ENCODE measurements at regions not wholly inside any gene's neighbourhood (a gene's known extent, or its start where the extent isn't known, plus 50 kb on each side); places are given as distances from the start of the nearest gene placed in this dataset.
A peak's percentile ranks its signal among the peaks of the same experiment; 100 is the strongest.

- DNase-seq: no peak
Observed at GRCh38 chr5:20105915-20106314, 117.9 kb upstream of the CDH18 start.

- DNase-seq: no peak
Observed at GRCh38 chr5:20102293-20102692, 114.3 kb upstream of the CDH18 start.

DNA sequence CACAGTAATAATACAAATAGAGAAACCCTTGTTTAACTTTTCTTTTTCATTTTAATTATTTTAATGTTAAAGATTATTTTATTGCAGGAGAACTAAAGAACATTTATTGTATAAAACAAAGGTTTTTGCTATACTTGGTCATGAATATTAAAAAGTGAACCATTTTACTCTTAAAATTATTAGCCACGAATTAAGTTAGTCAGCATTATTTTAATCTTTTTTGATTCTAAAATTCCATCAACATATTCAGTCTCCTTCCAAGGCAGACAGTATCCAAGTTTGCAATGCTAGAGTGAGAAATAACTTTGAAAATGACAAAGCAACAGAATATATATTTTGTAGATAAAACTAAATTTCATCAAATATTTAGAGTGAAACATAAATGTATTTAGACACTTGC is 110.7 kb upstream of the CDH18 start:
- no peak for DNase-seq

- no peak for DNase-seq
Observed at GRCh38 chr5:20088361-20088760, 100.4 kb upstream of the CDH18 start.

DNA sequence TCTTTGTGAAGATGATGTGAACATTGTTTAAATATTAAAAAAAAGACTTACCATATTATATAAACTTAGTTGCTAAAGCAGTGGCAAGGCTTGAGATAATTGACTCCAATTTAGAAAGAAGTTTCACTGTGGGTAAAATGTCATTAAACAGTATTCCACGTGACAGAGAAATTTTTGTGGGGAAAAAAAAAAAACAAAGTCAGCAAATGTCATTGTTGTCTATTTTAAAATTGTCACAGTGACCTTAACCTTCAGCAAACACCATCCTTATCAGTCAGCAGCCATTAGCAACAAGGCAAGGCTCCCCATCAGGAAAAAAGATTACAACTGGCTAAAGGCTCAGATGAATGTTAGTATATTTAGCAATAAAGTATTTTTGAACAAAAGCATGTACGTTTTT is 99.3 kb upstream of the CDH18 start:
- no peak for DNase-seq

- no peak for DNase-seq
Observed at GRCh38 chr5:20077186-20077585, 89.2 kb upstream of the CDH18 start.

DNA sequence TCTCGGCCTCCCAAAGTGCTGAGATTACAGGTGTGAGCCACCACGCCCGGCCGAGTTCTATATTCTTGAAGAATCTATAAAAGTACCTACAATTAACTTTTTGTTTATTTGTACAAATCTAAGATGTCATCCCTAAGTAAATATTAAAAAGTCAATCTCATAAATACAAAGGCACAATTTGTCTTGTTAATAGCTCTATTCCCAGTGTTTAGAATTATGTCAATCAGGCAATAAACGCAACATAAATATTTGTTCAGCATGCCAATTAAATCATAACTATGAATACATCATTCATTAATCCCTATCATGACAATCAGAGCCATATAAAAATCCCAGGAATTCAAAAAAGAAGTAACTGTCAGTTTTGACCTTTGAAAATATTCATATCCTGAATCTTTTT is 68.9 kb upstream of the CDH18 start:
- no peak for DNase-seq

DNA sequence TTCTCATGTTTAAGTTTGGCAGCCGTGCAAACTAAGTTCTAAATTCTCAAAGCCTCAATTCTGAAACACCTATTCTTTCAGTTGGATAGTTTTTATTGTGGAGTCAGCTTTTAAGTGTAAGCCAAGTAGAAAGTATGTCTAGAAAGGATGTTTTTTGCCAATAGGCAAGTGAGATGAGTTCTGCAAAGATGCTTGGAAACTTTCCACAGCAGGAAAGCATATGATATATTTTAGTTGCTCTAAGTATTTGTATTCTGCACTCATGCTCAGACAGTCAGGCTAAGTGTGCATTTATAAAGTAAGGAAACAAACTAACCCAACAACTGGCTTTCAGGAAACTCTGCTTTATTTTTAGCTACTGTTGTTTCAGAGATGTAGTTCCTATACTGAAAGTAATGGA is 67.3 kb upstream of the CDH18 start:
- no peak for DNase-seq

- no peak for DNase-seq
Observed at GRCh38 chr5:20050262-20050661, 62.3 kb upstream of the CDH18 start.

DNA sequence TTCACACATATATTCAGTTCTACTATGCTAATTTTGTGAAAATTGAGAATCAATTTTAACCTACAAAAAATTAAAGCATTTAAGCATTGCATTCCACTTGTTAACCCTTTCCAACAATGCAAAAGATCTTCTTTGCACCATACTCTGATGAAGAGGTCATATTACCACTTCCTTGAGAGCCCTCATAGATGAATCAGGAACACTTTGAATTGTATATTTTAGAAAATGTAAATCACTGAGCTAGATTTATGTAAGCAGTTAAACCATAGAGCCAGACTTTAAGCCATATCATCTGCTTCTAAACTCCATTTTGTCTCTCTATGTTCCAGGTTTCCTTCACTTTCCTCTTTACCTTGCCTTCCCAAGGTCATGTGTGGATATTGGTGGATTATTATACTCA is 56.5 kb upstream of the CDH18 start:
- DNase-seq: no peak

DNA sequence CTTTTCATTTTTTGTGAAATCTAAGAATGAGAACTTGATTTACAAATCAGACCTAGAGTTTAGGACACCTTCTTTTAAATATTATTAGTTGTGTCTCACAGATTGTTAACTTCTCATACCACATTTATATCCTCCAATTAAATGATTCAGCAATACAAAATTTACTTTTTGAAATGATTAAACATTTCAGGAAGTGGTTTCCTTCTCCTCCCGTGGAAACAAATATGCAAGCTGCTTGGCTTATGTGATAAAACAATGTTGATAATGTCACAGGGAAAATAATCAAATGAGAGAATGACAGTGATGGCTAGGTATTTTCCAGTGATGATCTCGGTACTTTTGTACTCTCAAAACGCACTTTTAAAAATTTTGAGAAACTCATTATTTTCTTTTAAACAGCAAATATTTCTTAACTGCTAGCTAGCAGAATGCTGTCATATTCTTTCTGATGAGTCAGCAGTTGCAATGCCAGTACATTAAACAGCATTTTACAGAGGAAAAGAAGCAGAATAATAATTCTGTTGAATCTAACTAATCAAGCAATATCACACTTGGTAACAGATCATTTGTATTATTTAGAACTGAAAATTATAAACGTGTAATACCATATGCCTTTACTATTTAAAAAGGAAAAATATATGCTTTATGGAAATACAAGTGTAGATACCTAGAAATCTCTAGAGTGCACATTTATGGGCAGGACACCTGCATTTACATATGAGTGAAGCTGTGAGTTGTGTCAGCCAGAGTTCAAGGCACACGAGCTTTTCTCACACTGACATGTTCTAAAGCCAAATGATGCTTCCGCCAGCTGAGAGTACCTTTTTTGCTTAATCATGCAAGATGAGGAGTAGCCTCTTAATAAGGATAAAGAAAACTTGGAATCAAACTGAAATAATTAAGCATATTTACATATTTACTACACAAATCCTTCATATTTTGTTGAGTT is 53.6 kb upstream of the CDH18 start:
- DNase-seq: peak; percentile 51

DNA sequence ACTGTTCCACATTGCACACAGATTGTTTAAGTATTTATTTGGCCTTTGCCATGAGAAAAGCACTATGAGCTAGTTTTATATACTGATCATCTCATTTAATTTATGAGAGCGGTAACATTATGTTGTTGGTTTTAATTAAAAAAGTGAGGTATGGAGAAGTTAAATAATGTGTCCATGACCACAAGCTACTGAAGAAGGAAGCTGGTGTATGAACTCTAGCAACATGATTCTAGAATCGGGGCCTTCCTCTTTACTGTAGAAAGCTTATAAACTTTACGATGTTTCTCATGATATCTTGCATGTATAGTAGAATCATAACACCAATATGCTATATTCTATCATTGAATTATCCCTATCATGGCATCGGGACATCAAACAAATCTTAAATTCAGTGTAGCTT is 52.9 kb upstream of the CDH18 start:
- no peak for DNase-seq
